ENCODE measurements at regions not wholly inside any gene's neighbourhood (a gene's known extent, or its start where the extent isn't known, plus 50 kb on each side); places are given as distances from the start of the nearest gene placed in this dataset.
"Not testable (repeated sequence)": the region's sequence is repeated elsewhere in the genome, so short reads cannot be mapped to it uniquely, and the experiment has no call there.

- H3K4me1 ChIP-seq (ENCODE audit: control insufficient read depth in 5 of 5, insufficient read depth in 5 of 5, low read length in 5 of 5): no peaks in the 10 kb centered on the region
- H3K27me3 ChIP-seq (ENCODE audit: control insufficient read depth in 5 of 5, insufficient read depth in 4 of 5, low read length in 5 of 5): no peaks in the 10 kb centered on the region
- H3K27ac ChIP-seq (ENCODE audit: low read depth, low read length): no peak overlapping the region
- no peaks in the 10 kb centered on the region for H3K9me3 ChIP-seq (ENCODE audit: control insufficient read depth in 5 of 5, low read length in 5 of 5)
- no peak overlapping the region for H3K9ac ChIP-seq (ENCODE audit: low read length in 5 of 5)
- H3K4me3 ChIP-seq (ENCODE audit: low read depth in 1 of 5, low read length in 5 of 5): no peak overlapping the region
- H3K36me3 ChIP-seq (ENCODE audit: control insufficient read depth in 5 of 5, insufficient read depth in 5 of 5, low read length in 5 of 5): no peaks in the 10 kb centered on the region
These were observed 906.3 kb upstream of the ADGRL4 start for GRCh38 chr1:79912813-79913212.

DNA sequence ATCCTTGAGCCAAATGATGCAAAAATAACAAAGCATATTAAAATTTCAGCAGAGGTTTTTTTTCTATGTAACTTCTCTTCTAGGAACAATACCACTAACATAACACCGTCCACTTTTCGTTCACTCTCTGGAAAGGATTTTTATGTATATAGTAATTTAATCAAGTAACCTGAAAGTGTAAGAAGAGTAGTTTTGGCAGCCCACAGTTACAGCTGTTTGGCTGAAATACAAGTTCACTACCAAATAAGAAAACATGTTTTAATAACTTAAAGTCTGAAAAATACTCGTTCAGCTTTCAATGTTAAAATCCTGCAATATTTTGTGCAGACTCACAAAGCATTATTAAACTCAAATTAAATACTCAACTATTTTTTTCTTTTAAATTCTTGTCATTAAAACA, 896.8 kb upstream of the ADGRL4 start:
- no peak overlapping the region for H3K9ac ChIP-seq (ENCODE audit: low read length in 5 of 5)
- no peaks in the 10 kb centered on the region for H3K36me3 ChIP-seq (ENCODE audit: control insufficient read depth in 5 of 5, insufficient read depth in 5 of 5, low read length in 5 of 5)
- H3K27ac ChIP-seq (ENCODE audit: low read depth, low read length): no peak overlapping the region

GRCh38 chr1:79902418-79902817, 895.9 kb upstream of the ADGRL4 start:
- Histone ChIP-seq H3K9ac (ENCODE audit: low read length in 5 of 5) (no peak overlapping the region), H3K36me3 (ENCODE audit: control insufficient read depth in 5 of 5, insufficient read depth in 5 of 5, low read length in 5 of 5) (no peaks in the 10 kb centered on the region), H3K9me3 (ENCODE audit: control insufficient read depth in 5 of 5, low read length in 5 of 5) (peaks cover 0 to 10% (median 0%) of the 10 kb centered on the region in 5 donors), H3K27ac (ENCODE audit: low read depth, low read length) (no peak overlapping the region), H3K4me1 (ENCODE audit: control insufficient read depth in 5 of 5, insufficient read depth in 5 of 5, low read length in 5 of 5) (no peaks in the 10 kb centered on the region), H3K27me3 (ENCODE audit: control insufficient read depth in 5 of 5, insufficient read depth in 4 of 5, low read length in 5 of 5) (no peaks in the 10 kb centered on the region), H3K4me3 (ENCODE audit: low read depth in 1 of 5, low read length in 5 of 5) (no peak overlapping the region)

More for the DNA sequence above, 896.8 kb upstream of the ADGRL4 start:
- peaks cover 0 to 10% (median 0%) of the 10 kb centered on the region in 5 donors for H3K9me3 ChIP-seq (ENCODE audit: control insufficient read depth in 5 of 5, low read length in 5 of 5)
- H3K4me1 ChIP-seq (ENCODE audit: control insufficient read depth in 5 of 5, insufficient read depth in 5 of 5, low read length in 5 of 5): no peaks in the 10 kb centered on the region
- no peaks in the 10 kb centered on the region for H3K27me3 ChIP-seq (ENCODE audit: control insufficient read depth in 5 of 5, insufficient read depth in 4 of 5, low read length in 5 of 5)
- H3K4me3 ChIP-seq (ENCODE audit: low read depth in 1 of 5, low read length in 5 of 5): no peak overlapping the region

- Histone ChIP-seq H3K4me3 (ENCODE audit: low read depth in 1 of 5, low read length in 5 of 5) (no peak overlapping the region), H3K9me3 (ENCODE audit: control insufficient read depth in 5 of 5, low read length in 5 of 5) (peaks cover 0 to 6% (median 0%) of the 10 kb centered on the region in 5 donors), H3K36me3 (ENCODE audit: control insufficient read depth in 5 of 5, insufficient read depth in 5 of 5, low read length in 5 of 5) (no peaks in the 10 kb centered on the region), H3K4me1 (ENCODE audit: control insufficient read depth in 5 of 5, insufficient read depth in 5 of 5, low read length in 5 of 5) (no peaks in the 10 kb centered on the region), H3K27me3 (ENCODE audit: control insufficient read depth in 5 of 5, insufficient read depth in 4 of 5, low read length in 5 of 5) (no peaks in the 10 kb centered on the region), H3K9ac (ENCODE audit: low read length in 5 of 5) (no peak overlapping the region), H3K27ac (ENCODE audit: low read depth, low read length) (no peak overlapping the region)
These were observed 893.4 kb upstream of the ADGRL4 start for GRCh38 chr1:79899914-79900313.

GRCh38 chr1:79896140-79896539, 889.6 kb upstream of the ADGRL4 start:
- Histone ChIP-seq H3K27ac (ENCODE audit: low read depth, low read length) (no peak overlapping the region), H3K27me3 (ENCODE audit: control insufficient read depth in 5 of 5, insufficient read depth in 4 of 5, low read length in 5 of 5) (no peaks in the 10 kb centered on the region), H3K9ac (ENCODE audit: low read length in 5 of 5) (no peak overlapping the region), H3K36me3 (ENCODE audit: control insufficient read depth in 5 of 5, insufficient read depth in 5 of 5, low read length in 5 of 5) (no peaks in the 10 kb centered on the region), H3K4me3 (ENCODE audit: low read depth in 1 of 5, low read length in 5 of 5) (no peak overlapping the region), H3K9me3 (ENCODE audit: control insufficient read depth in 5 of 5, low read length in 5 of 5) (no peaks in the 10 kb centered on the region), H3K4me1 (ENCODE audit: control insufficient read depth in 5 of 5, insufficient read depth in 5 of 5, low read length in 5 of 5) (no peaks in the 10 kb centered on the region)

GRCh38 chr1:79895573-79895972, 889.0 kb upstream of the ADGRL4 start:
- Histone ChIP-seq H3K36me3 (ENCODE audit: control insufficient read depth in 5 of 5, insufficient read depth in 5 of 5, low read length in 5 of 5) (no peaks in the 10 kb centered on the region), H3K4me1 (ENCODE audit: control insufficient read depth in 5 of 5, insufficient read depth in 5 of 5, low read length in 5 of 5) (no peaks in the 10 kb centered on the region), H3K27me3 (ENCODE audit: control insufficient read depth in 5 of 5, insufficient read depth in 4 of 5, low read length in 5 of 5) (no peaks in the 10 kb centered on the region), H3K9ac (ENCODE audit: low read length in 5 of 5) (no peak overlapping the region), H3K27ac (ENCODE audit: low read depth, low read length) (no peak overlapping the region), H3K4me3 (ENCODE audit: low read depth in 1 of 5, low read length in 5 of 5) (no peak overlapping the region), H3K9me3 (ENCODE audit: control insufficient read depth in 5 of 5, low read length in 5 of 5) (no peaks in the 10 kb centered on the region)

DNA sequence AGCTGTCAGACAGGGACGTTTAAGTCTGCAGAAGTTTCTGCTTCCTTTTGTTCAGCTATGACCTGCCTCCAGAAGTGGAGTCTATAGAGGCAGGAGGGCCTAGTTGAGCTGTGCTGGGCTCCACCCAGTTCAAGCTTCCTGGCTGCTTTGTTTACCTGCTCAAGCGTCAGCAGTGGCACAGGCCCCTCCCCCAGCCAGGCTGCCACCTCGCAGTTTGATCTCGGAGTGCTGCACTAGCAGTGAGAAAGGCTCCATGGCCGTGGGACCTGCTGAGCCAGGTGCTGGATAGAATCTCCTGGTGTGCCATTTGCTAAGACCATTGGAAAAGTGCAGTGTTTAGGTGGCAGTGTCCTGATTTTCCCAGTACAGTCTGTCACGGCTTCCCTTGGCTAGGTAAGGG, 887.6 kb upstream of the ADGRL4 start:
- H3K27me3 ChIP-seq (ENCODE audit: control insufficient read depth in 5 of 5, insufficient read depth in 4 of 5, low read length in 5 of 5); H3K27ac ChIP-seq (ENCODE audit: low read depth, low read length); H3K9ac ChIP-seq (ENCODE audit: low read length in 5 of 5); H3K4me1 ChIP-seq (ENCODE audit: control insufficient read depth in 5 of 5, insufficient read depth in 5 of 5, low read length in 5 of 5); H3K4me3 ChIP-seq (ENCODE audit: low read depth in 1 of 5, low read length in 5 of 5); H3K36me3 ChIP-seq (ENCODE audit: control insufficient read depth in 5 of 5, insufficient read depth in 5 of 5, low read length in 5 of 5); H3K9me3 ChIP-seq (ENCODE audit: control insufficient read depth in 5 of 5, low read length in 5 of 5): not testable (repeated sequence)

- Histone ChIP-seq H3K4me1 (ENCODE audit: control insufficient read depth in 5 of 5, insufficient read depth in 5 of 5, low read length in 5 of 5) (peaks cover 0 to 3% (median 0%) of the 10 kb centered on the region in 5 donors), H3K27me3 (ENCODE audit: control insufficient read depth in 5 of 5, insufficient read depth in 4 of 5, low read length in 5 of 5) (no peaks in the 10 kb centered on the region), H3K4me3 (ENCODE audit: low read depth in 1 of 5, low read length in 5 of 5) (no peak overlapping the region)
These were observed 880.5 kb upstream of the ADGRL4 start for GRCh38 chr1:79887059-79887458.

GRCh38 chr1:79885101-79885500, 878.6 kb upstream of the ADGRL4 start:
- Histone ChIP-seq H3K27ac (ENCODE audit: low read depth, low read length) (no peak overlapping the region), H3K4me1 (ENCODE audit: control insufficient read depth in 5 of 5, insufficient read depth in 5 of 5, low read length in 5 of 5) (peaks cover 0 to 3% (median 0%) of the 10 kb centered on the region in 5 donors), H3K9ac (ENCODE audit: low read length in 5 of 5) (no peak overlapping the region), H3K4me3 (ENCODE audit: low read depth in 1 of 5, low read length in 5 of 5) (no peak overlapping the region), H3K27me3 (ENCODE audit: control insufficient read depth in 5 of 5, insufficient read depth in 4 of 5, low read length in 5 of 5) (no peaks in the 10 kb centered on the region), H3K36me3 (ENCODE audit: control insufficient read depth in 5 of 5, insufficient read depth in 5 of 5, low read length in 5 of 5) (no peaks in the 10 kb centered on the region), H3K9me3 (ENCODE audit: control insufficient read depth in 5 of 5, low read length in 5 of 5) (peaks cover 0 to 5% (median 0%) of the 10 kb centered on the region in 5 donors)

More at GRCh38 chr1:79887059-79887458, 880.5 kb upstream of the ADGRL4 start:
- no peak overlapping the region for H3K9ac ChIP-seq (ENCODE audit: low read length in 5 of 5)
- H3K9me3 ChIP-seq (ENCODE audit: control insufficient read depth in 5 of 5, low read length in 5 of 5): peaks cover 0 to 5% (median 0%) of the 10 kb centered on the region in 5 donors
- no peak overlapping the region for H3K27ac ChIP-seq (ENCODE audit: low read depth, low read length)
- H3K36me3 ChIP-seq (ENCODE audit: control insufficient read depth in 5 of 5, insufficient read depth in 5 of 5, low read length in 5 of 5): no peaks in the 10 kb centered on the region

- no peak overlapping the region for H3K27ac ChIP-seq (ENCODE audit: low read depth, low read length)
- H3K36me3 ChIP-seq (ENCODE audit: control insufficient read depth in 5 of 5, insufficient read depth in 5 of 5, low read length in 5 of 5): no peaks in the 10 kb centered on the region
- no peak overlapping the region for H3K9ac ChIP-seq (ENCODE audit: low read length in 5 of 5)
- no peak overlapping the region for H3K4me3 ChIP-seq (ENCODE audit: low read depth in 1 of 5, low read length in 5 of 5)
- H3K9me3 ChIP-seq (ENCODE audit: control insufficient read depth in 5 of 5, low read length in 5 of 5): peaks cover 0 to 6% (median 0%) of the 10 kb centered on the region in 5 donors
- H3K27me3 ChIP-seq (ENCODE audit: control insufficient read depth in 5 of 5, insufficient read depth in 4 of 5, low read length in 5 of 5): no peaks in the 10 kb centered on the region
- no peaks in the 10 kb centered on the region for H3K4me1 ChIP-seq (ENCODE audit: control insufficient read depth in 5 of 5, insufficient read depth in 5 of 5, low read length in 5 of 5)
These were observed 870.6 kb upstream of the ADGRL4 start for GRCh38 chr1:79877086-79877485.

- Histone ChIP-seq H3K27ac (ENCODE audit: low read depth, low read length) (no peak overlapping the region), H3K4me1 (ENCODE audit: control insufficient read depth in 5 of 5, insufficient read depth in 5 of 5, low read length in 5 of 5) (no peaks in the 10 kb centered on the region), H3K9me3 (ENCODE audit: control insufficient read depth in 5 of 5, low read length in 5 of 5) (peaks cover 0 to 6% (median 0%) of the 10 kb centered on the region in 5 donors), H3K9ac (ENCODE audit: low read length in 5 of 5) (no peak overlapping the region), H3K27me3 (ENCODE audit: control insufficient read depth in 5 of 5, insufficient read depth in 4 of 5, low read length in 5 of 5) (no peaks in the 10 kb centered on the region), H3K4me3 (ENCODE audit: low read depth in 1 of 5, low read length in 5 of 5) (no peak overlapping the region), H3K36me3 (ENCODE audit: control insufficient read depth in 5 of 5, insufficient read depth in 5 of 5, low read length in 5 of 5) (no peaks in the 10 kb centered on the region)
These were observed 868.7 kb upstream of the ADGRL4 start for GRCh38 chr1:79875187-79875586.
